ENCODE measurements at regions not wholly inside any gene's neighbourhood (a gene's known extent, or its start where the extent isn't known, plus 50 kb on each side); places are given as distances from the start of the nearest gene placed in this dataset.
A peak's percentile ranks its signal among the peaks of the same experiment; 100 is the strongest.

DNA sequence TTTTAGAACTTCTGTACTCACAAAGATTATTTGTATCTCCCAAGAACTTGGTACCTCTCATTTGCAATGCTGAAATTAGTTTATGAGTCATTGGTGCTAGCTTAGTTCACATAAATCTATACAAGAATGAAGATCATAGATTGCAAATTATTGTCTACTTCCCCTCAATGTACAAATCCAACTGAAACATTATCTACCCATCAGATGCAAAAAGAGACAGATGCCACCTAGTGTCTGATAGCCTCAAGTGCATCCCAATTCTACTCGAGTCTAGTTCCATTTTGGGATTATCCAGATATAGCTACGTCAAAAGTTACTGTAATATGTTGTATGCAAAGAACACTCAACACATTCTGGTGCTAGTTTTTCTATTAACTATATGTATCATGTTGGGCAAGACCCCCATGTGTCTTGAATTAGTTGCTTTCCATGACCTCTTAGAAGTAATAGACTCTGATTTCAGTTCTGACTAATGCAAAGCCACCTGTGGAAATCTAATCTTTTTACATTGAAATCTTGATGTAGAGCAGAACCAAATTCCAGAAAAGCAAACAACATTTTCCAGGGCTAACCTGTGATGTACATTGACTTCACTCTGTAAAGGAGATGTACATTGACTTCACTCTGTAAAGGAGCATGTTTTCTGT lies 210.0 kb downstream of the RBM43 start:
- TF ChIP-seq NFIC (IDR thresholded peaks at IDR 0.05) (no peak), EP300 (IDR thresholded peaks at IDR 0.05; ENCODE audit: borderline replicate concordance) (no peak), FOXM1 (IDR thresholded peaks at IDR 0.05; ENCODE audit: borderline replicate concordance, low read depth) (no peak), ZBTB7A (IDR thresholded peaks at IDR 0.05; ENCODE audit: low read depth) (no peak), YY1 (IDR thresholded peaks at IDR 0.05; ENCODE audit: low read depth) (no peak), EGR1 (IDR thresholded peaks at IDR 0.05) (no peak), RAD21 (IDR thresholded peaks at IDR 0.05; ENCODE audit: low read depth) (peak; percentile 82), CREB1 (IDR thresholded peaks at IDR 0.05; ENCODE audit: low read depth) (no peak), TAF1 (IDR thresholded peaks at IDR 0.05; ENCODE audit: low read depth) (no peak), CEBPB (IDR thresholded peaks at IDR 0.05) (no peak), TEAD4 (IDR thresholded peaks at IDR 0.05) (no peak)
- TF ChIP-seq, protein P1, sequence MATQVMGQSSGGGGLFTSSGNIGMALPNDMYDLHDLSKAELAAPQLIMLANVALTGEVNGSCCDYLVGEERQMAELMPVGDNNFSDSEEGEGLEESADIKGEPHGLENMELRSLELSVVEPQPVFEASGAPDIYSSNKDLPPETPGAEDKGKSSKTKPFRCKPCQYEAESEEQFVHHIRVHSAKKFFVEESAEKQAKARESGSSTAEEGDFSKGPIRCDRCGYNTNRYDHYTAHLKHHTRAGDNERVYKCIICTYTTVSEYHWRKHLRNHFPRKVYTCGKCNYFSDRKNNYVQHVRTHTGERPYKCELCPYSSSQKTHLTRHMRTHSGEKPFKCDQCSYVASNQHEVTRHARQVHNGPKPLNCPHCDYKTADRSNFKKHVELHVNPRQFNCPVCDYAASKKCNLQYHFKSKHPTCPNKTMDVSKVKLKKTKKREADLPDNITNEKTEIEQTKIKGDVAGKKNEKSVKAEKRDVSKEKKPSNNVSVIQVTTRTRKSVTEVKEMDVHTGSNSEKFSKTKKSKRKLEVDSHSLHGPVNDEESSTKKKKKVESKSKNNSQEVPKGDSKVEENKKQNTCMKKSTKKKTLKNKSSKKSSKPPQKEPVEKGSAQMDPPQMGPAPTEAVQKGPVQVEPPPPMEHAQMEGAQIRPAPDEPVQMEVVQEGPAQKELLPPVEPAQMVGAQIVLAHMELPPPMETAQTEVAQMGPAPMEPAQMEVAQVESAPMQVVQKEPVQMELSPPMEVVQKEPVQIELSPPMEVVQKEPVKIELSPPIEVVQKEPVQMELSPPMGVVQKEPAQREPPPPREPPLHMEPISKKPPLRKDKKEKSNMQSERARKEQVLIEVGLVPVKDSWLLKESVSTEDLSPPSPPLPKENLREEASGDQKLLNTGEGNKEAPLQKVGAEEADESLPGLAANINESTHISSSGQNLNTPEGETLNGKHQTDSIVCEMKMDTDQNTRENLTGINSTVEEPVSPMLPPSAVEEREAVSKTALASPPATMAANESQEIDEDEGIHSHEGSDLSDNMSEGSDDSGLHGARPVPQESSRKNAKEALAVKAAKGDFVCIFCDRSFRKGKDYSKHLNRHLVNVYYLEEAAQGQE (IDR thresholded peaks at IDR 0.05; ENCODE audit: low read depth): no peak
- TF ChIP-seq, protein P2, sequence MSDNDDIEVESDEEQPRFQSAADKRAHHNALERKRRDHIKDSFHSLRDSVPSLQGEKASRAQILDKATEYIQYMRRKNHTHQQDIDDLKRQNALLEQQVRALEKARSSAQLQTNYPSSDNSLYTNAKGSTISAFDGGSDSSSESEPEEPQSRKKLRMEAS (IDR thresholded peaks at IDR 0.05): no peak
